ENCODE measurements at regions not wholly inside any gene's neighbourhood (a gene's known extent, or its start where the extent isn't known, plus 50 kb on each side); places are given as distances from the start of the nearest gene placed in this dataset.

GRCh38 chr5:44871401-44871800, 62.7 kb downstream of the MRPS30 start:
- peaks cover 3% of the 10 kb centered on the region for H3K27me3 Mint-ChIP-seq (ENCODE audit: low read depth, unreplicated experiment)
- no peak overlapping the region for H3K27ac Mint-ChIP-seq (ENCODE audit: unreplicated experiment)
- H3K4me3 Mint-ChIP-seq (ENCODE audit: unreplicated experiment): no peak overlapping the region
- FAIRE-seq: no peak
- H3K4me1 ChIP-seq (ENCODE audit: insufficient read depth, low read length): peaks cover 8% of the 10 kb centered on the region
- no peaks in the 10 kb centered on the region for H3K79me2 ChIP-seq (ENCODE audit: insufficient read depth, low read length)
- H2AFZ ChIP-seq (ENCODE audit: low read depth, low read length): no peak overlapping the region
- TF ChIP-seq CTCF (IDR thresholded peaks at IDR 0.05; ENCODE audit: insufficient read depth, low read depth, low read length): no peak
- H3K36me3 ChIP-seq (ENCODE audit: insufficient read depth, low read length): no peaks in the 10 kb centered on the region
- no peak overlapping the region for H3K4me2 ChIP-seq (ENCODE audit: low read length)
- H3K9me3 Mint-ChIP-seq (ENCODE audit: unreplicated experiment): no peaks in the 10 kb centered on the region
- no peak overlapping the region for H3K9ac ChIP-seq (ENCODE audit: low read length)
- H3K4me3 ChIP-seq (ENCODE audit: insufficient read depth, low read depth, low read length): no peak overlapping the region
- H3K4me1 Mint-ChIP-seq (ENCODE audit: low read depth, unreplicated experiment): peaks cover 12% of the 10 kb centered on the region
- H3K27ac ChIP-seq (ENCODE audit: low read depth, low read length): no peak overlapping the region
- DNase-seq (ENCODE audit: low read depth): no peak
- H3K27me3 ChIP-seq (ENCODE audit: insufficient read depth, low read length): no peaks in the 10 kb centered on the region
- no peaks in the 10 kb centered on the region for H3K36me3 Mint-ChIP-seq (ENCODE audit: low read depth, unreplicated experiment)
- H4K20me1 ChIP-seq (ENCODE audit: insufficient read depth, low read length): no peaks in the 10 kb centered on the region
- no peaks in the 10 kb centered on the region for H3K9me3 ChIP-seq (ENCODE audit: insufficient read depth, low read depth, low read length)

- Histone ChIP-seq H3K27ac (ENCODE audit: low read depth, low read length) (peak overlapping the region; percentile 81), H2AFZ (ENCODE audit: low read depth, low read length) (peak overlapping the region; percentile 44), H4K20me1 (ENCODE audit: insufficient read depth, low read length) (no peaks in the 10 kb centered on the region), H3K9me3 (ENCODE audit: insufficient read depth, low read depth, low read length) (no peaks in the 10 kb centered on the region), H3K4me1 (ENCODE audit: insufficient read depth, low read length) (peaks cover 8% of the 10 kb centered on the region), H3K27me3 (ENCODE audit: insufficient read depth, low read length) (no peaks in the 10 kb centered on the region), H3K79me2 (ENCODE audit: insufficient read depth, low read length) (no peaks in the 10 kb centered on the region), H3K4me2 (ENCODE audit: low read length) (peak overlapping the region; percentile 73), H3K9ac (ENCODE audit: low read length) (peak overlapping the region; percentile 62), H3K36me3 (ENCODE audit: insufficient read depth, low read length) (no peaks in the 10 kb centered on the region), H3K4me3 (ENCODE audit: insufficient read depth, low read depth, low read length) (peak overlapping the region; percentile 18)
- FAIRE-seq (no peak), DNase-seq (ENCODE audit: low read depth) (peak; percentile 92)
- H3K9me3 Mint-ChIP-seq (ENCODE audit: unreplicated experiment): no peaks in the 10 kb centered on the region
- peaks cover 3% of the 10 kb centered on the region for H3K27me3 Mint-ChIP-seq (ENCODE audit: low read depth, unreplicated experiment)
- H3K36me3 Mint-ChIP-seq (ENCODE audit: low read depth, unreplicated experiment): no peaks in the 10 kb centered on the region
- H3K4me3 Mint-ChIP-seq (ENCODE audit: unreplicated experiment): peak overlapping the region; percentile 51
- TF ChIP-seq EZH2 (IDR thresholded peaks at IDR 0.05; ENCODE audit: insufficient read depth, low read length) (no peak), CTCF (IDR thresholded peaks at IDR 0.05; ENCODE audit: insufficient read depth, low read depth, low read length) (no peak)
- peaks cover 16% of the 10 kb centered on the region for H3K4me1 Mint-ChIP-seq (ENCODE audit: low read depth, unreplicated experiment)
- H3K27ac Mint-ChIP-seq (ENCODE audit: unreplicated experiment): peak overlapping the region; percentile 89
Observed at GRCh38 chr5:44875661-44876605, 67.2 kb downstream of the MRPS30 start.

- Mint-ChIP-seq H3K27ac (ENCODE audit: unreplicated experiment) (no peak overlapping the region), H3K9me3 (ENCODE audit: unreplicated experiment) (peaks cover 3% of the 10 kb centered on the region), H3K4me1 (ENCODE audit: low read depth, unreplicated experiment) (peaks cover 7% of the 10 kb centered on the region), H3K4me3 (ENCODE audit: unreplicated experiment) (no peak overlapping the region), H3K36me3 (ENCODE audit: low read depth, unreplicated experiment) (no peaks in the 10 kb centered on the region), H3K27me3 (ENCODE audit: low read depth, unreplicated experiment) (no peaks in the 10 kb centered on the region)
- Histone ChIP-seq H2AFZ (ENCODE audit: low read depth, low read length) (no peak overlapping the region), H4K20me1 (ENCODE audit: insufficient read depth, low read length) (no peaks in the 10 kb centered on the region), H3K27ac (ENCODE audit: low read depth, low read length) (no peak overlapping the region), H3K4me2 (ENCODE audit: low read length) (no peak overlapping the region), H3K9me3 (ENCODE audit: insufficient read depth, low read depth, low read length) (no peaks in the 10 kb centered on the region), H3K79me2 (ENCODE audit: insufficient read depth, low read length) (no peaks in the 10 kb centered on the region), H3K9ac (ENCODE audit: low read length) (no peak overlapping the region), H3K36me3 (ENCODE audit: insufficient read depth, low read length) (no peaks in the 10 kb centered on the region), H3K4me3 (ENCODE audit: insufficient read depth, low read depth, low read length) (no peak overlapping the region), H3K27me3 (ENCODE audit: insufficient read depth, low read length) (no peaks in the 10 kb centered on the region), H3K4me1 (ENCODE audit: insufficient read depth, low read length) (peaks cover 2% of the 10 kb centered on the region)
- TF ChIP-seq CTCF (IDR thresholded peaks at IDR 0.05; ENCODE audit: insufficient read depth, low read depth, low read length) (no peak), EZH2 (IDR thresholded peaks at IDR 0.05; ENCODE audit: insufficient read depth, low read length) (no peak)
- FAIRE-seq: no peak
- no peak for DNase-seq (ENCODE audit: low read depth)
Observed at GRCh38 chr5:44881266-44881665, 72.5 kb downstream of the MRPS30 start.

All from astrocyte (in vitro differentiated cells and primary cell).